HuH-7.5 (cell line): ENCODE measurements at regions not wholly inside any gene's neighbourhood (a gene's known extent, or its start where the extent isn't known, plus 50 kb on each side); places are given as distances from the start of the nearest gene placed in this dataset.

Experiments used
- DNase-seq: peaks from one replicate; pipeline ENCODE4 v3.0.0; 2011; ENCODE audit warnings: low spot score

DNA sequence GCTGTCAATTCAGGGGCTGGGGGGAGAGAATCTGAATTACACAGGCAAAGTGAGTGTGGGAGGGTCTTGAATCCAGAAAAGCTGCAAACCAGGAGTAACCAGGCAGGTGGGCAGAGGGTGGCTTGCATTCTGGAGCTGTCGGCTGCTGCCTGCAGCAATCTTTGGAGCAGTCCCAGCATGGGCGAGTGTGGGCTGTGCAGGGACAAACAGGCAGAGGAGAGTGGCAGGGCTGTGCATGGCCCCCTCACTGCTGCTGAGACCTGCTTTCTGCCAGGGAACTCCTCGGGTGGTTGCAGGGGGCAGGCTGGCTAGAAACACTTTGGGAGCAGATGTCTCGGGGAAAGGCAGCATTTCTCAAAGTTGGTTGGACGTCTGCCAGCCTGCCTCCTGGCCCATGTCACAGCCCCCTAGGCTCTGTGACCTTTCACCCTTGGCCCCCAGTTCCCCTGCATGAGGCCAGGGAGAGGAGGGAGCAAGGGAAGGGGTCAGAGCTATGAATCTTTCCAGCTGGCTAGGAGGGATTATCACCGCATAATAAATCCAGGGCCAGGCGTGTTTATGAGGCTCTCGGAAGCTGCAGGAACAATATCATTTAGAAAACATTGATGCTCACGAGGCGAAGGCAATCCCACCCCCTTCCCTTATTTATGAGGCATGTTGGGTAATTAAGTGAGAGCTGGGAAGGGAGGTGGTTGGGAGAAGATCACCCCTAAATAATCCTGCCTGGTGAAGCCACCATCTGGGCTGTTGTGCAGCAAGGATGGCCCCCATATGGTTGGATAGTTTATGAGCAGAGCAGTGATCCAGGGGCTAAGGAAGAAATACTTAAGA, 212.3 kb upstream of the NCAM1 start:
- no peak for DNase-seq

DNA sequence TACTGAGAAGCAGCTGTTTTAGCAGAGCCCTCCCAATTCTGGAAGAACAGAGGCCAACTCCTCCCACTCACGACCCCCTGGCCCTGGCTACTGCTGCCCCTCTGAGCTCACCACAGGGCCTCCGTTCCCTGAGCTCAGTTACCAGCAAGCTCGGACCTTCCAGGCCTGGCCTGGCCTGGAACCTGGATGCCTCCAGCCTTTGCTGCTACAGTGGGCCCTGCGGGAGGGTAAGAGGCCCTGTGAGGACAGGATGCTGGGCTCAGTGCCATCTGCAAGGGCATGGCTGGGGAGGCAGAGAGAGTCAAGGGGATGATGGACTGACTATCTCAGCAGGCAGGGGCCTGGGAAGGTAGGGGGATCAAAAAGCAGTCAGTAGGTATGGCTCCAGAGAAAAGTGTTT, 209.9 kb upstream of the NCAM1 start:
- DNase-seq = no peak

DNA sequence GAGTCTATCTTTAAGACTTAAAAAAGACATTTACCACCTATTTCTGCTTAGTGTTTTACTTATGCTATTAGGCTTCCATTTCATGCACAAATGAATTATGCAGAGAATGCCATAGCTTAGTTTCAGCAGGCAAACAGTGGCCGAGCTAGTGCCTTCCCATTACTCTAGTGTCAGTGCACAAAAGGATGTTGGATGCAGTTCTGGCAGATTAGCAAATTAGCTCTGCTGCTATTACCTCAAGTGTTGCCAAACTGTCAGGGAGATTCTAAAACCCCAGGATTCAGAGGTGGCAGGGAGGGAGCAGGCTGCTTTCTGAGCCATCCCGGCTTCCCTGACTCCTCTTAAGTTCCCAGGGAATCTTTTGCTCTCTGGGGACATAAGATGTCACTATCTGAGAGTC, 209.4 kb upstream of the NCAM1 start:
- no peak for DNase-seq

DNA sequence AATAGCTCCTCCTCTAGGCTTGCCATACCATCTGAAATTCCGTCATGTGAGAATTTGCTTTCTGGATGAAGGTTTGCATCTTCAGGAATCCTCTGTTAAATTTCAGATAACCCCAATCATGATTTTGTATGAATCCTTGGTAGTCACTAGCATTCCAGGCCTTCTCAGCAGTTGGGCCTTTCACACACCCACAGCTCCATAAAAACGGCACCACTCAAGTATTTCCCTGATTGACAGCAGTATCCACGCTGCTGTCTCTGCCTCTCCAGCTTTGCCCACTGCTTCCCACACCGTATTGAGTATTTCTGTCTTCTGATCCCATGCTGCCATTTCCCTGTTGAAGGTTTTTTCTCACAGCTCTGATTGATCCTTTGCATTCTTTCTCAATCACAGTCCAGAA, 208.7 kb upstream of the NCAM1 start:
- DNase-seq = no peak

DNA sequence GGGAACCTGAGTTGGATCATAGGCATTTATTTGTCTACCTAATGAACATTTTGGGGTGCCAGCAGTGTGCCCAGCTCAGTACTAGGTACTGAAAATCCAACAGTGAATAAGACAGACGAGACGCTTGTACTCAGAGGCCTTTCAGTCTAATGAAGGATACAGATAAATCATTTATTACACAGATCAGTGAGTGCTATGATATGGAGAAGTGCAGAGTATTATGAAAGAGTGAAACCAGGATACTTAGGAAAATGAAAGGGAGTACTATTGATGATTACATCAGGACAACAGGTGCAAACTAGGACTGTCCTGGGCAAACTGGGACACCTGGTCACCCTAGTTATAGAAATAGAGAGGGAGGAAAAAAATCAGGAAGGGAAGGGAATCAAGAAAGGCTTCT, 207.5 kb upstream of the NCAM1 start:
- DNase-seq = no peak

DNA sequence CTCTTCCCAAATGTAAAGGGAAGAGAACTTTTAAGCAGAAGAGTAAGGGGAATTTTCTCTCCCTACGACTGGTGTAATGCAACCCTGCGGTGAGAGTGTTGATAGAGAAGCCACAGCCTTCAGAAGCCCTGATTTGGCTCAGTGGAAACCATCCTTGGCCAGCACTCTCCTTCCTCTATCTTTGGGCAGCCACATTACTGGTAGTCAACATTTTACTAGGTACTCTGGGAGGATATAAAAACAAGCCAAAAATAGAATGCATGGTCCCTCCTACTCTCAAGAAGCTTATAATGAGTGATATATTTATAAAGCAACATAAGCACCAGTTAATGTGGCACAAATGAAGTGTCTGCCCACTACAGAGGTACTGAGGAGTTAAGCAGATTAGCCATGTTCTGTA, 201.8 kb upstream of the NCAM1 start:
- no peak for DNase-seq

DNA sequence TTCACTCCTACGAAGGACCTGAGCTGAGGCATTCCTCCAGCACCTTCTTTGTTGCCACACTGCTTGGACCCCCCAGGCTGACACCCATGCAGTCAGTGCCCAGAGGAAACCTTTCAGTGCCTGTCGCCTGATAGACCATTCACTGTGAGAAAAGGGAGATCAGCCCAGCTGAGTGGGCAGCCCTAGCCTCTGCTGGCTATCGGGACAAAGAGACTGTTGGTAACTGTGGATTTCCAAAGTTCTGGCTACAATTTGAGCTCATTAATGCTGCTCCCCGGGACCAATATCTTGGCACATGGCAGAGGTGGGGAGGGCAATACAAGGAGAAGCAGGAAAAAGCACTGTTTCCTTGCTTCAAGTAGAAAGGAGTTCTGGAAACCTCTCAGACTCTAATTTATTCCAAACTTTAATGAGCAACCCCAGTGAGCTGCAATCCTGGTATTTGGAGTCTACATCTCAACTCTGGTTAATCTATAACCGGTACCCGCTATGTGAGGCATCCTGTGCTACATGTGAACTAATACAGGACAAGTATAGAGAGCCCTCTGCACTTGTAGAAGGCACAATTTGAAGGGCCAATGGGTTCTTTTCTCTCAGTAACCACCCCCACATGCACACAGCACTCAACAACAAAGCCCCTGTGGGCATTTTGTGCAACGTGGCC, 200.7 kb upstream of the NCAM1 start:
- no peak for DNase-seq

DNA sequence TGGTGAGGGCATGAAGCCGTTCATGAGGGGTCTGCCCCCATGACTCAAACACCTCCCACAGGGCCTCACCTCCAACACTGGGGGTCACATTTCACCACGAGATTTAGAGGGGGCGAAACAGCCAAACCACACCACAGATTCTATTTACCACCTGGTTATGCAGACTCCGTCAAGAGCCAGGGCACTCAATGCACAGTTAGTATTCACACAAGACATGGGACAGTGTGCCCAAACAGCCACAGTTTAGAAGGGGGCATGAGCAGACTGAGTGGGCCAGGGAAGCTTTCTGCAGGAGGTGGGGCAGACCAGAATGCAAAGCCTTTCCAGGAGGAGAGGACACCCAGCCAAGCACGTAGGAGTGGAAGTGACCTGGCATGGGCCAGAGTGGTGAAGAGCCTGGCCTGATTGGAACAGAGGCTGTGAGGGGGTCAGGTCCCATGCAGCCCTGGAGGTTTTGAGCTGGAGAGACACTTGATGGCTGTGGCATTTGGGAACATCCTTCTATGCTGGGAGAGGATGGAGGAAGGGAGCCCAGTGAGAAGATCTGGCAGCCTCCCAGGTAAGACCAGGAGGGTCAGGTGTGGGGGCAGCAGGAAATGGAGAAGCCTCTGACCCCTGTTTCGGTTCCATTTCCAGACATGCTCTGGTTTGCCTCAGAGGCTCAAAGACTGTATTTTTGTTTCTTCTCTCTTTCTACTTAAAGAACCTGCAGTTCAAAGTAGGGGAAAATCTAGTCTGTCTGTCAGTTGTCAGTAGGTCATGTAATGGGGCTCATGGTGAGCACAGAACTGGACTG, 199.1 kb upstream of the NCAM1 start:
- DNase-seq = no peak

DNA sequence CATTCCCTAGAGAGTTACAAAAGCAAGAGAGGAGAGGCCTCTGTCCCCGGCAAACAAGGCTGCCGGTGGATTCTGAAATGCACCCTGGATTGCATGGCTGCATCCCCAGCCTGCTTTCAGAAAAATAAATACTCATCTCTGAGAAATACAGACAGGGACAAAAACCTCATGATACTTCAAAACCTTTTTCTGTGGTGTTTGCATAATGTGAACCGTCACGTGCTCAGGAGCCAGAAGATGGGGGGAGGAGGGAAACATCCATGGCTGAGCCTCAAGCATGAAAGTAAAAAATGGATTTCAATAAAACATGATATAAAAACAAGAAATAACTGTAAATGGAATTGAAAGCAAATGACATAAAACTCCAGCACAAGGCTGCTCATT, 198.5 kb upstream of the NCAM1 start:
- DNase-seq = no peak

DNA sequence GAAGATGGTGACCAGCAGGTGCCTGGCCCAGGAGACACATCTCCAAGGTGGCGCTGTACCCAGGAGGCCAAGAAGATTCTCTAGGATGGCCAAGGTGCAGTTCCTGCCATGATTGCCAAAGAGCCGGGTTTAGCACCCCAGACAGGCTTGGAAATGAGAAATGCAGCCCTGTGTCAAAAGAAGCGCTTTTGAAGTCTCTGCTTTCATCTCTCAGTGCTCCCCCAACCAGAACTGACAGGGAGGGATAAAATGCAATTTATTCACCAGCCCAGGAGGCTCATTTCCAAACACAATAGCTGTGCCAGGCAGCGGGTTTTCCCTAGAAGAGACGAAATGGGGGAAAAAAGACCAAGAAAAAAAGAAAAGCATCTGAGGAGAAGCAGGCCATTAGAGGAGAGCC, 195.9 kb upstream of the NCAM1 start:
- DNase-seq = no peak

DNA sequence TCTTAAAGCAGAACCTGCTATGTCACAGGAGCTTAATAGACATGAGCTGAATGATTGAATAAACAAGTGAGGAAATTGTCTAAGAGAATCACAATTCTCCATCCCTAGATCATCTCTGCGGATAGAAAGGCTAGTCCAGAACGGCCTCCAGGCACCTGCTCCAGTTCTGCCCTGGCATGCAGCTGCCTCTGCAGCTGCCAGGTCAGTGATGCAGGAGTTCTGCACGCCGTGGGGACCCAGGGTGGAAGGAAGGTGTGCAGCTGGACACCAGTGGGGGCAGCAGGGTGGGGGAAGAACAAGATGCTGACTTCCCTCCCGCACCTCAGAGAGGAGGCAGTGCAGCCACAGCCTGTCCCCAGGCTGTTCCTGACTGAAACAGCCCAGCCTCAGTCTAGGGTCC, 192.1 kb upstream of the NCAM1 start:
- DNase-seq = no peak

DNA sequence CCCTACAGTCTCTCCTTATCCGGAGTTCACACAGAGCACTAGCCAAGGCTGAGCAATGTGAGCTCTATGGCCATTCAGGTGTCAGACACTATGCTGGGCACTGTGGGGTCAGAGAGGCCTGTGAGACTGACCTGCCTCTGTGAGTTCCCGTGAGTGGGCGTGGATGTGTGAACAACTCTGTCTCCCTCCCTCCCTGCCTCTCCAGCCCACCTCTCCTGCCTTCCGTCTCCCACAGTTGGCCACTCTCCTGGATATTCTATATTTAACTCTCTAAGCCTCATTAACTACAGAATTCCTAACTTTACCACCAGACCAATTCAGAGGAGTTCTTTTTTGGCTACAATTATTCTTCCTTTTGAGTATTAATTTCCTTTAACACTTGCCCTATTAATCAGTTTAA, 191.6 kb upstream of the NCAM1 start:
- no peak for DNase-seq

DNA sequence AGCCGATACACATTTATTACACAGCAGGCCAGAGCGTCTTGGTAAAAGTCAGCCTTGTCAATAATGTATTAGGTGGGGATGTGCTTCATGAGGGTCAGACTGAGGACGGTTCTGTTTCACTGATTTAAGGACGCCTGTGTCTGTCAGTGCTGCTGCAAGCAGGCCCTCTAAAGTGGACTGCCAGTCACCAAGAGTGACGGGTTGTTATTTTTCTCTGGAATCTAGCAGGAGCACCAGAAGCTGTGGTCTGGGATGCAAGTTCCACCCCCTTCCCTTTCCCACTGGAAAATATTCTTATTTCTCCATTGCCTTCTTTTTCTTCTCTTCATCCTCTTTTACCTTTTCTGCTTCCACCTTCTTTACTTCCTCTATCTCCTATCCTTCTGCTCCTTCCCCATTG, 191.2 kb upstream of the NCAM1 start:
- DNase-seq = no peak

DNA sequence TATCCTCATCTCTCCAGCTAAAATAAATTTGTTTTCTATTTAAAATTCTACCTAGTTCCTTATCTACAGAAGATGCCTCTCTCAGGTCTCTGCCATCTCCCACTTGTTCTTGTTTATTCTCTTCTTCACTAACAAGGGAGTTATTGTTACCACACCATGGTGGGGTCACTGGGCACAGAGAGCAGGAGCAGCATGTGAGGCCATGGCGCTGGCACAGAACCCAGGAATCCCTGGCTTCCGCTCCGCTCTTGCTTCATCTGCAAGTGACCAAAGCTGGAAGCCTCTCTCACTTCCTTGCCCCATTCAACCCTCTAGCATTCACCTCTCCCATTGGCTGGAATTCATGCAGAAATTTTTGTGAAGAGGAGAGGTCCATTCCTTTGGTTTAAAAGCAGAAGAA, 190.7 kb upstream of the NCAM1 start:
- no peak for DNase-seq

DNA sequence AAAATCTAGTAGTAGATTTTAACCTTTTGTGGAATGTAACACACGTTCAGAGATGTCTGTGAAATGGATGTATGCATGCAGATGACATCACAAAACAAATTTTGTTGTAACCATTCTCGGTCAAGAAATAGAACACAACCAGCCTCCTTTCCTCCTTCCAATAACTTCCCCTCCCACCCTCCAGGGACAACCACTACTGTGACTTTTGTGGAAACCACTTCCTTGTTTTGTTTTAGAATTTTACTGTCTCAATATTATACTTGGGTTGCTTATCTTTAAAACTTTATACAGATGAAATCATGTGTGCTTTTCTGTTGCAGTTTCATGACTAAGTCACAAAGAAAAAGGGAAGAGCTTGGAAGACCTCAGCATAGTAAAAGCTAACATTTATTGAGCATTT, 189.4 kb upstream of the NCAM1 start:
- DNase-seq = no peak

DNA sequence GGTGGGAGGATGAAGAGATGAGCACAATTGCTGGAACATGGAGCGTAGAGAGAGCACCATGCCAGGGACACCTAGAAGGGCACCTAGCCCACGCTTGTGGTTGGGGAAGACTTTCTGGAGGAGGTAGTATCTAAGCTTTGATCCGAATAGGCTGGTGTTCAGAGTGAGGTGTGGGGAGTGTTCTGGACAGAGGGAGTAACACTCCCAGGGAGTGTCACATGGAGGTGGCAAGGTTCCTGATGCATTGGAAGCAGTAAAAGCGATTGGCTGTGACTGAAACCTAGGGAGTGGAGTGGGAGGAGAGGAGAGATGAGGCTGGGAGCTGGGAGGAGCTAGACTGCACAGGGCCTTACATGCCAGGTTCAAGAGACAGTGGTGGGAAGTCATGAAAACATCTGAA, 188.0 kb upstream of the NCAM1 start:
- no peak for DNase-seq

DNA sequence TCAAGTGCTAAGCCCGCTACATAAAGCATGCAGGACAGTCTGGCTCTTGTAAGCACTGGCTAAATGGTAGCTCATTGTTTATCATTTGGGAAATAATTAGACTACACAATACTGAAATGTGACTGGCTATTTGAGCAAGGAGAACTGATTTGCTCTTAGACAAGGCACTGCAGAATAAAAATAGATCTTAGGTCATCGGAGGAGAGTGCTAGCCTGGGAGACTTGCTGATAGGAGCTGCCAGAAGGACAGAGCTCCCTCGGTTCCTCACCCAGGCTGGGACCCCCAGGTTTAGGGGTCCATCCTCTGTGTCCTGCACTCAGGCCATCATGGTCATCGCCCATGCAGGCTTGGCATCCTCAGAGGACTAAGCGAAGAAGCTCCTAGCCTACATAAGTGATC, 184.4 kb upstream of the NCAM1 start:
- no peak for DNase-seq

DNA sequence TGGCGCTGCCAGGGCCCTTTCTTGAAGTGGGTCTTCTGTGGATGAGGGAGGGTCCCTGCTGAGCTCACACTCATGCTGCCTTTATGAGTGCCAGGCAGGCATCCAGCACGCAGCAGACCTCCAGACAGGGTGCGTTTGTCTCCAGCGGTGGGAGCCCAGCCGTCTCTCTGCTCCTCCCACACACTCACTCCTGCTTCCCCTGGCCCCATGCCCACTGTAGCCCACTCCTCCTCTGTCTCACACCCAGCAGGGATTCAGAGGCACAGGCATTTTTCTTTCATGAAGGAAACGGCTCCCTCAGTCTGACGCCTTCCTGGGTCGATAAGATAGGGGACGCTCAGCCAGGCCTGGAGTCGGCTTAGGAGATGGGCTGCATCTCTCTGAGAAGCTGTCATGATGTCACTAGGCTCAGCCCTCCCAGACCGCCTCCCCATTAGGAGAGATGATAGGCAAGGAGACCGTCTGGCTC, 183.9 kb upstream of the NCAM1 start:
- no peak for DNase-seq

DNA sequence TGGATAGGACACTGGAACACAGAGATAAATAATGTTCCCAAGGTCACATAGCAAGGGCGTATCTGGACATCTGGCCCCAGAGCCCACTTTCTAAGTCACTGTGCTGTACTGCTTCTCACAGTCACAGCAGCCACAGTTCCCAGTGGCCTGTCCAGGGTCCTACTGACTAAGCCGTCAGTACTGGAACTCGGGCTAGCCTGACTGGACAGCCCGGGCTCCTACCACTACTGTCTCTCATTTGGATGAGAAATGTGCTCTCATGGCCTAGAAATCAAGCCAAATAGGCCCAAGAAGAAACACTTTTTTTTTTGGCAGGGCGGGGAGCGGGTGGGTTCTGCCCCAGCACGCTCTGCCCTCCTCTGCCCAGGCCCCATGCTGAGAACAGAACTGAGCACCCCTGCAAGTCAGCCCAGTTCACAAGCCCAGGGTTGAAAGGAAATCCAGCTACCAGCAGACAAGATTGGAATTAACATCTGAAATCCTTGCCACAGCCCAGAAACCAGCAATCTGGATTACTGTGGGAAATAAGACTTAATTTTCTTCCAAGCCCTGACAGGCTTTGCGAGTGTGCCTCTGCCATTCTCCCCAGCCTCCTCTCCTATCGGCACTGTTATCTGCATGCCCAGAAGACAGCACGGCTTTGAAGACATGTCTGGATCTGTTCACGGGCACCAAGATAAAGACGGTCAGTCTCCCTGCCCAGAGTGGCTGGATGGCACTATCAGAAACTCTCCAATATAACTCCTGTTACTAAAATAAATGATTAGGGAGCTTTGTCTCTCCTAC, 182.9 kb upstream of the NCAM1 start:
- no peak for DNase-seq

DNA sequence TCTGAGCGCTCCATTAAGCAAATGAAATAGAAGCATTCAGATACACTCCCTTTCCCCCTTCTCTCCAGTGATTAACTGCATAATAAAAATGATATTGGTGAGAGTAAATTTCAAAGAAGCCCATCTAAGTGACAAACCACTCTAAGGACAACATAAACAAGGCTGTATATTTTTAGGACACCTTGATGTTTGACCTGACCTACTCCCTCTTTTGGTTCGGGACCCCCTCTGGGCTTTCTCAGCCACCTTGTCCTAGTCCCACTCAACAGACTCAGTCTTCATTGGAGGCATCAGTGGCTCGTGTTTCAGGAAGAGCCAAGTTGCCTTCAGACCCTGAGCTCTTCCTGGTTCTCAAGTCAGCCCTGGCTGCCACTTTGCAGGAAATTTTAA, 182.3 kb upstream of the NCAM1 start:
- no peak for DNase-seq

DNA sequence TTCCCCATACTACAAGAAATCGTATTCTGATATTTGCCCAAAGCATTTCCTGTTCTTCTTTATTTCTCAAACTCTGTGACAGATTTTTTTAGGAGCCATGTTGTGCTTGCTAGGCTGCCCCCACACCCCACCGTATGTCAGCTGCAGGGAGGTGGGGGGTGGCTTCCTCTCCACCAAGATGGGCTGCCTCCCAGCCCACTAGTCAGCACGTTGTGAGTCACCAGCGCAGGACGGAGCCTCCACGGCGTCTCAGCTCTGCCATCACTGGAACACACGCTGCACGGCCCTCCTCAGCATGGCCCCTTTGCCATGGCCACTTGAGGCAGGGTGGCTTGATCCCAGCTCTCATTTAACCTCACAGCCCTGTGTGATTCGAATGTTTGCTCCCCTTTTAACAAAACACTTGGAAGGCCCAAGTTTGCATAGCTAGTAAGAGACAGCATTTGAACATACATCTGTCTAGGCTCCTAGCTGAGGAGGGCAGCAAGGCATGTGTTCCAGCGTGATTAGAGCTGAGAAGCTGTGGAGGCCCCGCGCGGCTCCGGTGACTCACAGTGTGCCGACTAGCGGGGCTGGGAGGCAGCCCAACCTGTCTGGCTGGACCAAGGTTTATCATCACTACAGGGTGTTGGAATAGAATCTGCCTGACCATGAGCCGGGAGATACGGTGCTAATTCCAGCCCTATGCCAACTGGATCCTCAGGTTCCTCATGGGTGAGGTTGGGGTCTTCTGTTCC, 180.7 kb upstream of the NCAM1 start:
- DNase-seq = no peak

DNA sequence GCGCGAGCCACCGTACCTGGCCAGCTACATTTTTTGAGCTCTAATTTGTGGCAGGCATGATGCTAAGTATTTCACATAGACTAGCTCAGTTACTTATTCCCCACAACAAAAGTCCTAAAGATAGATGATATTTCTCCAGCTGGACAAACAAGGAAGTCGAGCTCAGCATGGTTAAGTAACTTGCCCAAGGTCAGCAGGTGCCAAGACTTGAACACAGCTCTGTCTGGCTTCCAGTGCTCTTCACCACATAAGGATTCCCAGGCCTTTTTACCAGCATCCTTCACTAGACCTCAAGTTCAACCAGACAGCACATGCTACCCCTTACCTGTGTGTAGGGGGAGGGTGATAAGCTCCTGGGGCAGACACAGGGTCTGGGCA, 177.3 kb upstream of the NCAM1 start:
- no peak for DNase-seq
